SK-N-SH (cell line): ENCODE measurements at regions not wholly inside any gene's neighbourhood (a gene's known extent, or its start where the extent isn't known, plus 50 kb on each side); places are given as distances from the start of the nearest gene placed in this dataset.

Experiments used
- CTCF ChIA-PET: fragments of 300-600, 350-600 bp; formaldehyde crosslinking; extraction: SDS; loops from one replicate; lab custom pipeline; 2021; lab: Yijun Ruan, JAX
- POLR2A ChIA-PET: fragments of 350-600 bp; sonication (Branson Sonifier 250); formaldehyde crosslinking; extraction: SDS; loops from one replicate; lab custom pipeline; 2020; ENCODE audit warnings: antibody characterized with exemption, inconsistent platforms; lab: Yijun Ruan, JAX
- DNase-seq: peaks from one replicate; pipeline ENCODE4 v3.0.0; 2012
- H2AFZ ChIP-seq: fragments of 200-600 bp; sonication (generic); 2 replicates; pipeline ENCODE4 v1.8.1; 2016; ENCODE audit warnings: antibody characterized with exemption, mild to moderate bottlenecking, low read depth
- H3F3A ChIP-seq: fragments of 200-600 bp; sonication (generic); replicated peaks from 2 replicates; pipeline ENCODE3; 2016; ENCODE audit warnings: antibody characterized with exemption, mild to moderate bottlenecking; ENCODE audit not compliant: insufficient read depth
- H3K27ac ChIP-seq, 2 experiments: fragments of 200-500 bp in 1 of 2; fragments of 200-600 bp in 1 of 2; sonication (Bioruptor generic) in 1 of 2; sonication (generic), shearing (Covaris generic) in 1 of 2; 2 replicates each; pipeline versions ENCODE4 v1.5.1 to v1.6.1; 2014 to 2016; ENCODE audit warnings: low read depth in 2 of 2, inconsistent platforms in 1 of 2, low read length in 1 of 2, mild to moderate bottlenecking in 1 of 2, mixed read lengths in 1 of 2
- H3K27me3 ChIP-seq: fragments of 200-600 bp; sonication (generic), shearing (Covaris generic); 2 replicates; pipeline ENCODE4 v1.6.1; 2016; ENCODE audit warnings: mixed run types; ENCODE audit not compliant: insufficient read depth
- H3K36me3 ChIP-seq, 2 experiments: fragments of 200-500 bp in 1 of 2; fragments of 200-600 bp in 1 of 2; sonication (Bioruptor generic) in 1 of 2; sonication (generic) in 1 of 2; replicated peaks in 1 of 2; 2 replicates each; pipeline versions ENCODE3 to v1.5.1; 2014 to 2016; ENCODE audit warnings: low read length in 1 of 2, mild to moderate bottlenecking in 1 of 2; ENCODE audit not compliant: insufficient read depth in 2 of 2, control insufficient read depth in 1 of 2
- H3K4me1 ChIP-seq, 2 experiments: fragments of 200-500 bp in 1 of 2; fragments of 200-600 bp in 1 of 2; sonication (Bioruptor generic) in 1 of 2; sonication (generic), shearing (Covaris generic) in 1 of 2; 2 replicates each; pipeline versions ENCODE4 v1.5.1 to v1.6.1; 2014 to 2016; ENCODE audit warnings: low read depth in 1 of 2, low read length in 1 of 2, mixed run types in 1 of 2; ENCODE audit not compliant: insufficient read depth in 2 of 2, control insufficient read depth in 1 of 2
- H3K4me2 ChIP-seq: fragments of 200-600 bp; sonication (generic), shearing (Covaris generic); 2 replicates; pipeline ENCODE4 v1.6.1; 2017; ENCODE audit warnings: mixed run types
- H3K4me3 ChIP-seq, 2 experiments: fragments of 200-500 bp in 1 of 2; fragments of 200-600 bp in 1 of 2; sonication (Bioruptor generic) in 1 of 2; sonication (generic), shearing (Covaris generic) in 1 of 2; 2 replicates each; pipeline versions ENCODE4 v1.5.1 to v1.8.1; 2014 to 2016; ENCODE audit warnings: low read depth in 2 of 2, inconsistent platforms in 1 of 2, low read length in 1 of 2, mild to moderate bottlenecking in 1 of 2, mixed read lengths in 1 of 2, moderate library complexity in 1 of 2
- H3K79me2 ChIP-seq: fragments of 200-600 bp; sonication (generic); 2 replicates; pipeline ENCODE4 v1.8.1; 2017; ENCODE audit warnings: mild to moderate bottlenecking; ENCODE audit not compliant: insufficient read depth
- H3K9ac ChIP-seq: fragments of 200-600 bp; sonication (generic); 2 replicates; pipeline ENCODE4 v1.6.1; 2017; ENCODE audit warnings: mixed run types
- H3K9me2 ChIP-seq: fragments of 200-600 bp; sonication (generic); 2 replicates; pipeline ENCODE4 v1.6.1; 2017; ENCODE audit warnings: mixed run types
- H3K9me3 ChIP-seq: fragments of 200-600 bp; sonication (generic); 2 replicates; pipeline ENCODE4 v1.6.1; 2017; ENCODE audit warnings: mixed run types, mild to moderate bottlenecking, moderate library complexity
- H4K20me1 ChIP-seq: fragments of 200-600 bp; sonication (generic); 2 replicates; pipeline ENCODE4 v1.6.1; 2017; ENCODE audit warnings: mild to moderate bottlenecking, mixed run types; ENCODE audit not compliant: insufficient read depth
- CHD2 ChIP-seq: fragments of 150-350 bp; IDR thresholded peaks from 2 replicates; pipeline ENCODE4 v1.6.1; 2018; ENCODE audit warnings: low read length; ENCODE audit not compliant: partially characterized antibody
- ELF1 ChIP-seq: IDR thresholded peaks from 2 replicates; pipeline ENCODE4 v1.4.0; 2012
- FOSL2 ChIP-seq: IDR thresholded peaks from 2 replicates; pipeline ENCODE4 v1.4.0; 2012; ENCODE audit warnings: low read depth, mild to moderate bottlenecking, moderate library complexity, borderline replicate concordance
- FOXJ3 ChIP-seq: sonication (generic); formaldehyde crosslinking; IDR thresholded peaks from 2 replicates; pipeline ENCODE4 v1.5.1; 2020; ENCODE audit warnings: mild to moderate bottlenecking, missing genetic modification reagents
- GATA2 ChIP-seq: sonication (generic); formaldehyde crosslinking; IDR thresholded peaks from 2 replicates; pipeline ENCODE4 v1.5.0; 2020; ENCODE audit warnings: mild to moderate bottlenecking, missing genetic modification reagents
- IRF3 ChIP-seq: fragments of 150-350 bp; IDR thresholded peaks from 2 replicates; pipeline ENCODE4 v1.6.1; 2016; ENCODE audit warnings: mild to moderate bottlenecking, low read depth, low read length
- NFIC ChIP-seq: IDR thresholded peaks from 2 replicates; pipeline ENCODE4 v1.4.0; 2012; ENCODE audit warnings: borderline replicate concordance
- NRF1 ChIP-seq: IDR thresholded peaks from 2 replicates; pipeline ENCODE4 v1.6.1; 2012; ENCODE audit warnings: low read depth, mild to moderate bottlenecking, low read length
- PBX3 ChIP-seq: IDR thresholded peaks from 2 replicates; pipeline ENCODE4; 2012
- POLR2AphosphoS5 ChIP-seq: IDR thresholded peaks from 2 replicates; pipeline ENCODE4 v1.6.1; 2012; ENCODE audit warnings: low read depth, low read length
- RAD21 ChIP-seq: IDR thresholded peaks from 2 replicates; pipeline ENCODE4 v1.6.1; 2012; ENCODE audit warnings: mild to moderate bottlenecking, low read length
- REST ChIP-seq: IDR thresholded peaks from 2 replicates; pipeline ENCODE4 v1.6.1; 2012; ENCODE audit warnings: mild to moderate bottlenecking, low read depth, low read length, moderate library complexity
- RXRA ChIP-seq: IDR thresholded peaks from 2 replicates; pipeline ENCODE4 v1.4.0; 2012; ENCODE audit warnings: low read depth, mild to moderate bottlenecking, borderline replicate concordance
- TAF1 ChIP-seq: IDR thresholded peaks from 2 replicates; pipeline ENCODE4 v1.6.1; 2012; ENCODE audit warnings: low read depth, mild to moderate bottlenecking, low read length, moderate library complexity, borderline replicate concordance
- TCF12 ChIP-seq: IDR thresholded peaks from 2 replicates; pipeline ENCODE4 v1.4.0; 2012
- YY1 ChIP-seq: IDR thresholded peaks from 2 replicates; pipeline ENCODE4 v1.4.0; 2012; ENCODE audit warnings: low read depth, mild to moderate bottlenecking
- WGBS: methylation state at CpG from one replicate; pipeline ENCODE4 v1.1.6; 2017; ENCODE audit warnings: low lambda C conversion rate; 5-methylcytosine and 5-hydroxymethylcytosine counted together

GRCh38 chr5:40410231-40410861 is 269.4 kb upstream of the PTGER4 start:
- H3F3A ChIP-seq: no peaks in the 10 kb centered on the region
- H3K4me2 ChIP-seq: no peak overlapping the region; the same call in 1 of the 2 replicates
- no peaks in the 10 kb centered on the region for H3K9me3 ChIP-seq
- no peaks in the 10 kb centered on the region; the same call in 1 of the 2 replicates for H3K9me2 ChIP-seq
- H3K27me3 ChIP-seq: no peaks in the 10 kb centered on the region
- no peaks in the 10 kb centered on the region for H4K20me1 ChIP-seq
- no peak overlapping the region for H3K4me3 ChIP-seq
- H3K4me1 ChIP-seq: no peaks in the 10 kb centered on the region
- 30% methylated on average over 9 of the region's 9 CpGs for WGBS
- H3K27ac ChIP-seq: no peak overlapping the region
- H2AFZ ChIP-seq: no peak overlapping the region
- H3K79me2 ChIP-seq: no peaks in the 10 kb centered on the region
- no peak for TF ChIP-seq TCF12
- no peak for TF ChIP-seq PBX3
- no peak for TF ChIP-seq REST
- TF ChIP-seq FOXJ3 (CRISPR knock-in tag): no peak
- no peak for TF ChIP-seq NRF1
- no peak for TF ChIP-seq IRF3
- TF ChIP-seq YY1: no peak
- no peak for TF ChIP-seq TAF1
- no peak for TF ChIP-seq GATA2 (CRISPR knock-in tag)
- no peak for TF ChIP-seq POLR2AphosphoS5
- TF ChIP-seq RXRA: no peak
- TF ChIP-seq ELF1: no peak
- no peak for TF ChIP-seq FOSL2
- no peak for TF ChIP-seq NFIC
- TF ChIP-seq RAD21: no peak
- TF ChIP-seq CHD2: no peak
- ChIA-PET CTCF (no interaction called here), POLR2A (no interaction called here)
- DNase-seq: no peak
- no peak overlapping the region for H3K9ac ChIP-seq
- no peaks in the 10 kb centered on the region for H3K36me3 ChIP-seq
